HK-2 (cell line): ENCODE measurements at regions not wholly inside any gene's neighbourhood (a gene's known extent, or its start where the extent isn't known, plus 50 kb on each side); places are given as distances from the start of the nearest gene placed in this dataset.

Experiments
- DNase-seq: peaks from one replicate; pipeline ENCODE4 v3.0.0-alpha.2; 2018; ENCODE audit not compliant: unreplicated experiment

- no peak for DNase-seq
Observed at GRCh38 chr10:8981277-8981676, 926.8 kb downstream of the GATA3 start.

GRCh38 chr10:8985651-8986050 lies 931.2 kb downstream of the GATA3 start:
- DNase-seq = no peak

- DNase-seq = no peak
Observed at GRCh38 chr10:8986975-8987374, 932.5 kb downstream of the GATA3 start.

GRCh38 chr10:8987712-8988111 lies 933.2 kb downstream of the GATA3 start:
- no peak for DNase-seq

- no peak for DNase-seq
Observed at GRCh38 chr10:8990280-8990987, 935.9 kb downstream of the GATA3 start.

GRCh38 chr10:8992009-8992408 lies 937.5 kb downstream of the GATA3 start:
- no peak for DNase-seq

- no peak for DNase-seq
Observed at GRCh38 chr10:8993864-8994263, 939.4 kb downstream of the GATA3 start.

- DNase-seq = no peak
Observed at GRCh38 chr10:8998751-8999150, 944.3 kb downstream of the GATA3 start.

GRCh38 chr10:9003122-9003521 lies 948.6 kb downstream of the GATA3 start:
- DNase-seq = no peak

- DNase-seq = no peak
Observed at GRCh38 chr10:9004736-9005135, 950.2 kb downstream of the GATA3 start.

- no peak for DNase-seq
Observed at GRCh38 chr10:9009505-9009904, 955.0 kb downstream of the GATA3 start.

- DNase-seq = no peak
Observed at GRCh38 chr10:9010093-9010492, 955.6 kb downstream of the GATA3 start.

GRCh38 chr10:9010931-9011670 lies 956.6 kb downstream of the GATA3 start:
- DNase-seq = no peak

- no peak for DNase-seq
Observed at GRCh38 chr10:9012312-9012711, 957.8 kb downstream of the GATA3 start.

- DNase-seq = no peak
Observed at GRCh38 chr10:9015005-9015404, 960.5 kb downstream of the GATA3 start.

GRCh38 chr10:9015447-9015846 lies 961.0 kb downstream of the GATA3 start:
- DNase-seq = no peak

GRCh38 chr10:9016930-9017329 lies 962.4 kb downstream of the GATA3 start:
- no peak for DNase-seq

- DNase-seq = no peak
Observed at GRCh38 chr10:9018195-9019173, 964.0 kb downstream of the GATA3 start.

GRCh38 chr10:9023206-9023605 lies 968.7 kb downstream of the GATA3 start:
- no peak for DNase-seq

GRCh38 chr10:9024210-9024609 lies 969.7 kb downstream of the GATA3 start:
- no peak for DNase-seq

- DNase-seq = no peak
Observed at GRCh38 chr10:9028231-9028630, 973.7 kb downstream of the GATA3 start.

- no peak for DNase-seq
Observed at GRCh38 chr10:9035355-9035754, 980.9 kb downstream of the GATA3 start.
